K562 (cell line): ENCODE measurements at regions not wholly inside any gene's neighbourhood (a gene's known extent, or its start where the extent isn't known, plus 50 kb on each side); places are given as distances from the start of the nearest gene placed in this dataset.

Source experiments
- ATAC-seq: fragments of 200-7000 bp; cut with Tn5 transposase; 3 replicates; pipeline ENCODE4 v1.9.1; 2020; ENCODE audit warnings: moderate library complexity
- BruUV-seq: library from RNA; stranded (reverse); fragments of 400-500 nt; replicated peaks from 2 replicates; lab custom pipeline; 2021; lab: Mats Ljungman, UMichigan
- CTCF ChIA-PET: fragments of 300-600 bp; formaldehyde crosslinking; extraction: SDS; loops from one replicate; lab custom pipeline; 2021; ENCODE audit warnings: low intra/inter-chr PET ratio; lab: Yijun Ruan, JAX
- POLR2A ChIA-PET: fragments of 300-600, 350-650 bp; sonication (Branson Sonifier 250); formaldehyde crosslinking; extraction: SDS; loops from one replicate; lab custom pipeline; 2021; ENCODE audit warnings: antibody characterized with exemption, inconsistent platforms; lab: Yijun Ruan, JAX
- DNase-seq, 4 experiments: peaks; one replicate each; pipeline versions ENCODE4 v3.0.0 to v3.0.0-alpha.2; 2011 to 2018; ENCODE audit warnings: low spot score in 3 of 4, mixed read lengths in 3 of 4; ENCODE audit errors: extremely low read depth in 1 of 4
- FAIRE-seq: peaks from 2 replicates; lab custom pipeline; 2011; peaks lifted over from hg19 to GRCh38; lab: Jason Lieb, UNC
- H2AFZ ChIP-seq: 2 replicates; pipeline ENCODE4 v1.6.0; 2011; ENCODE audit warnings: low read depth, low read length, control low read depth, inconsistent platforms
- H3K27ac ChIP-seq: fragments of 200-600 bp; 3 replicates; pipeline ENCODE4 v1.8.0; 2011; ENCODE audit warnings: low read depth, mild to moderate bottlenecking, control low read depth, inconsistent platforms, low read length, moderate library complexity, mixed read lengths; ENCODE audit errors: extremely low read depth
- H3K27me3 ChIP-seq, 2 experiments: fragments of 300-600 bp in 1 of 2; 2 replicates in 1 of 2; 3 replicates in 1 of 2; pipeline versions ENCODE4 v1.6.0 to v1.8.0; 2011; ENCODE audit warnings: inconsistent platforms in 2 of 2, low read length in 2 of 2, mild to moderate bottlenecking in 1 of 2, mixed read lengths in 1 of 2, moderate library complexity in 1 of 2; ENCODE audit not compliant: control insufficient read depth in 2 of 2, insufficient read depth in 2 of 2
- H3K36me3 ChIP-seq: fragments of 300-600 bp; 3 replicates; pipeline ENCODE4 v1.8.0; 2011; ENCODE audit warnings: mild to moderate bottlenecking, low read length, inconsistent platforms; ENCODE audit not compliant: control insufficient read depth, insufficient read depth
- H3K4me1 ChIP-seq, 2 experiments: fragments of 200-600 bp in 1 of 2; replicated peaks in 1 of 2; 2 replicates in 1 of 2; 3 replicates in 1 of 2; pipeline versions ENCODE4 v1.5.1 to v1.8.0; 2011; ENCODE audit warnings: inconsistent platforms in 2 of 2, low read length in 2 of 2, mild to moderate bottlenecking in 1 of 2, mixed read lengths in 1 of 2, moderate library complexity in 1 of 2; ENCODE audit not compliant: control insufficient read depth in 2 of 2, insufficient read depth in 2 of 2
- H3K4me2 ChIP-seq: 2 replicates; pipeline ENCODE4 v1.6.1; 2011; ENCODE audit warnings: low read length, control low read depth, inconsistent platforms, mixed read lengths; ENCODE audit not compliant: insufficient read depth
- H3K4me3 ChIP-seq: fragments of 200-600 bp; sonication (generic), shearing (Covaris generic); 2 replicates; pipeline ENCODE4 v1.5.1; 2016; ENCODE audit warnings: control low read depth, inconsistent platforms
- H3K79me2 ChIP-seq: fragments of 200-600 bp; 3 replicates; pipeline ENCODE4 v1.8.0; 2011; ENCODE audit warnings: low read length, inconsistent platforms; ENCODE audit not compliant: control insufficient read depth, insufficient read depth
- H3K9ac ChIP-seq, 2 experiments: 2 replicates each; pipeline versions ENCODE4 v1.6.0 to v1.6.1; 2011; ENCODE audit warnings: low read depth in 2 of 2, low read length in 2 of 2, control low read depth in 1 of 2, inconsistent platforms in 1 of 2, mild to moderate bottlenecking in 1 of 2, mixed read lengths in 1 of 2; ENCODE audit not compliant: insufficient read depth in 1 of 2
- H3K9me1 ChIP-seq: one replicate; pipeline ENCODE4 v1.6.0; 2011; ENCODE audit warnings: inconsistent platforms, mild to moderate bottlenecking, low read length, moderate library complexity; ENCODE audit not compliant: control insufficient read depth, insufficient read depth
- H3K9me3 ChIP-seq: replicated peaks from 2 replicates; pipeline ENCODE4 v1.5.1; 2011; ENCODE audit warnings: low read depth, low read length, inconsistent platforms; ENCODE audit not compliant: control insufficient read depth, insufficient read depth
- H4K20me1 ChIP-seq: replicated peaks from 2 replicates; pipeline ENCODE4 v1.6.1; 2011; ENCODE audit warnings: low read length, inconsistent platforms, mixed read lengths; ENCODE audit not compliant: control insufficient read depth, insufficient read depth
- BRCA1 ChIP-seq, 2 experiments: fragments of 450-650 bp in 1 of 2; sonication (generic) in 1 of 2; formaldehyde crosslinking in 1 of 2; IDR thresholded peaks; 2 replicates each; pipeline versions ENCODE4 v1.5.0 to v1.6.1; 2017 to 2020; ENCODE audit warnings: mild to moderate bottlenecking in 1 of 2, missing genetic modification reagents in 1 of 2
- CREB3L1 ChIP-seq: fragments of 450-650 bp; IDR thresholded peaks from 2 replicates; pipeline ENCODE4 v1.6.1; 2014; ENCODE audit warnings: low read depth, mild to moderate bottlenecking, moderate library complexity, borderline replicate concordance
- DEAF1 ChIP-seq: fragments of 450-650 bp; formaldehyde crosslinking; IDR thresholded peaks from 2 replicates; pipeline ENCODE4 v1.4.0; 2020; ENCODE audit warnings: mild to moderate bottlenecking, moderate library complexity
- IFI16 ChIP-seq: fragments of 250-450 bp; sonication (Bioruptor Pico); IDR thresholded peaks from 2 replicates; pipeline ENCODE4 v2.1.2; 2022; ENCODE audit warnings: mild to moderate bottlenecking, inconsistent platforms
- POLR2AphosphoS5 ChIP-seq: IDR thresholded peaks from 2 replicates; pipeline ENCODE4 v1.6.1; 2011; ENCODE audit warnings: mild to moderate bottlenecking, low read depth, low read length, moderate library complexity; ENCODE audit not compliant: control insufficient read depth, insufficient read depth
- SP1 ChIP-seq: sonication (generic); formaldehyde crosslinking; IDR thresholded peaks from 2 replicates; pipeline ENCODE4 v1.8.1; 2022; ENCODE audit warnings: mild to moderate bottlenecking, missing genetic modification reagents
- ZNF644 ChIP-seq: fragments of 200-800 bp; sonication (Bioruptor generic); IDR thresholded peaks from 2 replicates; pipeline ENCODE4 v1.6.1; 2016; ENCODE audit warnings: low read depth, missing genetic modification characterization, missing compliant biosample characterization
- WGBS: fragments of 100-300 bp; shearing (Covaris generic); methylation state at CpG from one replicate; pipeline ENCODE4 v1.1.6; 2016; ENCODE audit warnings: low coverage, mixed read lengths; ENCODE audit not compliant: insufficient coverage; ENCODE audit errors: missing lambda C conversion rate; 5-methylcytosine and 5-hydroxymethylcytosine counted together
- in situ Hi-C: fragments of 300-500 bp; cut with MboI; formaldehyde crosslinking; loops from 4 replicates; pipeline ENCODE4 v1.15.0; 2018; ENCODE audit warnings: inconsistent platforms, mixed read lengths
- intact Hi-C: fragments of 100-400 bp; cut with micrococcal nuclease; formaldehyde crosslinking; loops from 2 replicates; pipeline ENCODE4 v1.14.2; 2022
- TF ChIP-seq, protein P1 (sequence below): fragments of 250-450 bp; sonication (Bioruptor Pico); IDR thresholded peaks from 2 replicates; pipeline ENCODE4 v1.5.0; 2020; ENCODE audit warnings: mild to moderate bottlenecking, borderline replicate concordance
- TF ChIP-seq, protein P2 (sequence below): sonication (generic); formaldehyde crosslinking; IDR thresholded peaks from 2 replicates; pipeline ENCODE4 v1.9.0; 2022; ENCODE audit warnings: mild to moderate bottlenecking, missing genetic modification reagents
- TF ChIP-seq, protein P3 (sequence below), 3 experiments: IDR thresholded peaks in 2 of 3; conservative IDR thresholded peaks in 1 of 3; 2 replicates each; pipeline ENCODE4 v1.5.1; 2011 to 2012; ENCODE audit warnings: low read length in 3 of 3, mild to moderate bottlenecking in 3 of 3, control low read depth in 2 of 3, improper control_type of control experiment in 1 of 3, inconsistent platforms in 1 of 3, low read depth in 1 of 3, mixed read lengths in 1 of 3, moderate library complexity in 1 of 3; ENCODE audit not compliant: insufficient read depth in 2 of 3

DNA sequence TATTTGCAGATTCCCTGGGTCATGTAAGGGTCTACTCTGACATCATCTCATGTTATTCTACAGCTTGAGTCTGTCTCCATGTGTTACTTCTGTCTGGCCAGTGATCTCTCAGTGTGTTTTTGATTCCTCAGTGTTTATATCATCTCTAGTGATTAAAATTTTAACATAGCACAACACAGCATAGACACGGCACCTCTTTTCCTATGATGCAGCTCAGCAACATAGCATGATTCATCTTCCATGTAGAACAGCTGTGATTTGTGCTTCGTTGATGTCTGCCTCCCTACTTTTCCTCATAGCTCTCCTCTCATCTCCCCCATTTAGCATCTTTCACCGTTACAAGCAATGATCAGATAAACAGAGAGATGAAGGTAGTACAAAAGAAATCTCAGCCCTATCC is 163.9 kb upstream of the DPT start:
- Histone ChIP-seq H3K4me2 (no peak overlapping the region), H3K27ac (no peak overlapping the region), H4K20me1 (no peaks in the 10 kb centered on the region; the same call in 1 of the 2 replicates), H3K9ac (no peak overlapping the region), H3K9me3 (no peaks in the 10 kb centered on the region), H3K9me1 (no peaks in the 10 kb centered on the region), H3K4me1 (no peaks in the 10 kb centered on the region), H3K36me3 (no peaks in the 10 kb centered on the region), H3K27me3 (no peaks in the 10 kb centered on the region), H3K79me2 (no peaks in the 10 kb centered on the region), H2AFZ (no peak overlapping the region), H3K4me3 (no peak overlapping the region)
- CTCF ChIA-PET: no interaction called here
- no TSS peak for BruUV-seq
- FAIRE-seq (no peak), DNase-seq (no peak), ATAC-seq (no peak)
- WGBS: 0% methylated on average over 3 of the region's 3 CpGs
- intact Hi-C loops: no loop called here
- in situ Hi-C loops: no loop called here
- no peak for TF ChIP-seq ZNF644
- TF ChIP-seq CREB3L1: no peak
- no peak for TF ChIP-seq SP1 (CRISPR knock-in tag)
- TF ChIP-seq, protein P1, sequence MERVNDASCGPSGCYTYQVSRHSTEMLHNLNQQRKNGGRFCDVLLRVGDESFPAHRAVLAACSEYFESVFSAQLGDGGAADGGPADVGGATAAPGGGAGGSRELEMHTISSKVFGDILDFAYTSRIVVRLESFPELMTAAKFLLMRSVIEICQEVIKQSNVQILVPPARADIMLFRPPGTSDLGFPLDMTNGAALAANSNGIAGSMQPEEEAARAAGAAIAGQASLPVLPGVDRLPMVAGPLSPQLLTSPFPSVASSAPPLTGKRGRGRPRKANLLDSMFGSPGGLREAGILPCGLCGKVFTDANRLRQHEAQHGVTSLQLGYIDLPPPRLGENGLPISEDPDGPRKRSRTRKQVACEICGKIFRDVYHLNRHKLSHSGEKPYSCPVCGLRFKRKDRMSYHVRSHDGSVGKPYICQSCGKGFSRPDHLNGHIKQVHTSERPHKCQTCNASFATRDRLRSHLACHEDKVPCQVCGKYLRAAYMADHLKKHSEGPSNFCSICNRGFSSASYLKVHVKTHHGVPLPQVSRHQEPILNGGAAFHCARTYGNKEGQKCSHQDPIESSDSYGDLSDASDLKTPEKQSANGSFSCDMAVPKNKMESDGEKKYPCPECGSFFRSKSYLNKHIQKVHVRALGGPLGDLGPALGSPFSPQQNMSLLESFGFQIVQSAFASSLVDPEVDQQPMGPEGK: no peak
- no peak for TF ChIP-seq POLR2AphosphoS5
- TF ChIP-seq BRCA1 (IDR thresholded peaks at IDR 0.05): no peak
- TF ChIP-seq BRCA1 (CRISPR knock-in tag; IDR thresholded peaks at IDR 0.05): no peak
- TF ChIP-seq IFI16 (CRISPR knock-in tag): no peak
- TF ChIP-seq, protein P2, sequence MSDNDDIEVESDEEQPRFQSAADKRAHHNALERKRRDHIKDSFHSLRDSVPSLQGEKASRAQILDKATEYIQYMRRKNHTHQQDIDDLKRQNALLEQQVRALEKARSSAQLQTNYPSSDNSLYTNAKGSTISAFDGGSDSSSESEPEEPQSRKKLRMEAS (CRISPR knock-in tag): no peak
- TF ChIP-seq DEAF1 (CRISPR knock-in tag): no peak
- TF ChIP-seq, protein P3, sequence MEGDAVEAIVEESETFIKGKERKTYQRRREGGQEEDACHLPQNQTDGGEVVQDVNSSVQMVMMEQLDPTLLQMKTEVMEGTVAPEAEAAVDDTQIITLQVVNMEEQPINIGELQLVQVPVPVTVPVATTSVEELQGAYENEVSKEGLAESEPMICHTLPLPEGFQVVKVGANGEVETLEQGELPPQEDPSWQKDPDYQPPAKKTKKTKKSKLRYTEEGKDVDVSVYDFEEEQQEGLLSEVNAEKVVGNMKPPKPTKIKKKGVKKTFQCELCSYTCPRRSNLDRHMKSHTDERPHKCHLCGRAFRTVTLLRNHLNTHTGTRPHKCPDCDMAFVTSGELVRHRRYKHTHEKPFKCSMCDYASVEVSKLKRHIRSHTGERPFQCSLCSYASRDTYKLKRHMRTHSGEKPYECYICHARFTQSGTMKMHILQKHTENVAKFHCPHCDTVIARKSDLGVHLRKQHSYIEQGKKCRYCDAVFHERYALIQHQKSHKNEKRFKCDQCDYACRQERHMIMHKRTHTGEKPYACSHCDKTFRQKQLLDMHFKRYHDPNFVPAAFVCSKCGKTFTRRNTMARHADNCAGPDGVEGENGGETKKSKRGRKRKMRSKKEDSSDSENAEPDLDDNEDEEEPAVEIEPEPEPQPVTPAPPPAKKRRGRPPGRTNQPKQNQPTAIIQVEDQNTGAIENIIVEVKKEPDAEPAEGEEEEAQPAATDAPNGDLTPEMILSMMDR (IDR thresholded peaks at IDR 0.05 in 2 of 3, conservative IDR thresholded peaks at IDR 0.05 in 1 of 3; ENCODE audit: insufficient read depth in 2 of 3, low read depth in 1 of 3, low read length in 3 of 3): no peak
- POLR2A ChIA-PET: interaction anchor here (0.7 kb wide), 1 partner anchor 32 kb away, joined by 3 read pairs; no protein-coding TSS in a partner anchor
